HFFc6 (cell line): ENCODE measurements at regions not wholly inside any gene's neighbourhood (a gene's known extent, or its start where the extent isn't known, plus 50 kb on each side); places are given as distances from the start of the nearest gene placed in this dataset.
A peak's percentile ranks its signal among the peaks of the same experiment; 100 is the strongest.
"Not testable (repeated sequence)": the region's sequence is repeated elsewhere in the genome, so short reads cannot be mapped to it uniquely, and the experiment has no call there.

Experiments used
- DNase-seq: peaks from one replicate; pipeline ENCODE4 v3.0.0-alpha.2; 2018
- H3K27ac Mint-ChIP-seq: 2 replicates; pipeline ENCODE4 v1.8.0; 2020; ENCODE audit warnings: mild to moderate bottlenecking, mixed read lengths
- H3K27me3 Mint-ChIP-seq: 2 replicates; pipeline ENCODE4 v1.8.0; 2021; ENCODE audit warnings: mild to moderate bottlenecking, moderate library complexity, mixed read lengths; ENCODE audit not compliant: insufficient read depth
- H3K36me3 Mint-ChIP-seq: 2 replicates; pipeline ENCODE4 v1.8.0; 2021; ENCODE audit warnings: low read depth, mixed read lengths
- H3K4me1 Mint-ChIP-seq: 2 replicates; pipeline ENCODE4 v1.8.0; 2020; ENCODE audit warnings: low read depth, mixed read lengths
- H3K4me3 Mint-ChIP-seq: 2 replicates; pipeline ENCODE4 v1.8.0; 2020; ENCODE audit warnings: mild to moderate bottlenecking, moderate library complexity, mixed read lengths
- H3K9me3 Mint-ChIP-seq: 2 replicates; pipeline ENCODE4 v1.8.0; 2020; ENCODE audit warnings: mild to moderate bottlenecking, mixed read lengths
- TF ChIP-seq, protein P1 (sequence below): fragments of 200-600 bp; sonication (generic); IDR thresholded peaks from 2 replicates; pipeline ENCODE4 v1.5.0; 2021; ENCODE audit warnings: antibody characterized with exemption, mild to moderate bottlenecking

DNA sequence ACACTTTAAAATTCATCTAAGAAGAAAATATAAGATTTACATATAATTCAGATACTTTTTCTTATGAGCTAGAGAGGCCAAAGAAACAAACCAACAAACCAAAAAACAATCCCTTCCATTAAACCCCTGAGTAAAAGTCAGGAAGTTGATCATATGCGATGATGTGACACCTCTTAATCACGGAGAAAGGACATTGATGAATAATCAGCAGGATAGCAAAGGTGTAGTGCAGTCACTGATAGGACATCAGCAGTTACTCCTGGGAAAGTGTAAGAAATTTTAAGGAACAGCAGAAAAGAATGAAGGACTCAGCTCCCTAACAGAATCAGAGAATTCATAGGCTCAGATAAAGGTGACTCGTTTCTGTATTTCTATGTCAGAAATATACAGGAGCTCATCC is 202.4 kb upstream of the EDNRB start:
- Mint-ChIP-seq H3K9me3 (no peaks in the 10 kb centered on the region), H3K27ac (no peak overlapping the region), H3K36me3 (no peaks in the 10 kb centered on the region), H3K4me1 (peaks cover 13% of the 10 kb centered on the region), H3K27me3 (peaks cover 4% of the 10 kb centered on the region), H3K4me3 (peak overlapping the region; percentile 42; the same call in 1 of the 2 replicates)
- TF ChIP-seq, protein P1, sequence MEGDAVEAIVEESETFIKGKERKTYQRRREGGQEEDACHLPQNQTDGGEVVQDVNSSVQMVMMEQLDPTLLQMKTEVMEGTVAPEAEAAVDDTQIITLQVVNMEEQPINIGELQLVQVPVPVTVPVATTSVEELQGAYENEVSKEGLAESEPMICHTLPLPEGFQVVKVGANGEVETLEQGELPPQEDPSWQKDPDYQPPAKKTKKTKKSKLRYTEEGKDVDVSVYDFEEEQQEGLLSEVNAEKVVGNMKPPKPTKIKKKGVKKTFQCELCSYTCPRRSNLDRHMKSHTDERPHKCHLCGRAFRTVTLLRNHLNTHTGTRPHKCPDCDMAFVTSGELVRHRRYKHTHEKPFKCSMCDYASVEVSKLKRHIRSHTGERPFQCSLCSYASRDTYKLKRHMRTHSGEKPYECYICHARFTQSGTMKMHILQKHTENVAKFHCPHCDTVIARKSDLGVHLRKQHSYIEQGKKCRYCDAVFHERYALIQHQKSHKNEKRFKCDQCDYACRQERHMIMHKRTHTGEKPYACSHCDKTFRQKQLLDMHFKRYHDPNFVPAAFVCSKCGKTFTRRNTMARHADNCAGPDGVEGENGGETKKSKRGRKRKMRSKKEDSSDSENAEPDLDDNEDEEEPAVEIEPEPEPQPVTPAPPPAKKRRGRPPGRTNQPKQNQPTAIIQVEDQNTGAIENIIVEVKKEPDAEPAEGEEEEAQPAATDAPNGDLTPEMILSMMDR = no peak
- no peak for DNase-seq

DNA sequence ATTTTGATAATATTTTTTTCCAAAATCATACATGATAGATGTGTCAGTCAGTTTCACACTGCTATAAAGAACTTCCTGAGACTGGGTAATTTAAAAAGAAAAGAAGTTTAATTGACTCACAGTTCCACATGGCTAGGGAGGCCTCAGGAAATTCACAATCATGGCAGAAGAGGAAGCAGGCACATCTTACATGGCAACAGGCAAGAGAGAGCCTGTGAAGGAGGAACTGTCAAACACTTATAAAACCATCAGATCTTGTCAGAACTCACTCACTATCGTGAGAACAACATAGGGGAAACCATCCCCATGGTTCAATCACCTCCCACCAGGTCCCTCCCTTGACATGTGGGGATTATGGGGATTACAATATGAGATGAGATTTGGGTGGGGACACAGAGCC is 201.5 kb upstream of the EDNRB start:
- H3K4me3 Mint-ChIP-seq, DNase-seq, H3K27ac Mint-ChIP-seq, H3K27me3 Mint-ChIP-seq, H3K9me3 Mint-ChIP-seq, H3K36me3 Mint-ChIP-seq: not testable (repeated sequence)
- peaks cover 13% of the 10 kb centered on the region for H3K4me1 Mint-ChIP-seq

DNA sequence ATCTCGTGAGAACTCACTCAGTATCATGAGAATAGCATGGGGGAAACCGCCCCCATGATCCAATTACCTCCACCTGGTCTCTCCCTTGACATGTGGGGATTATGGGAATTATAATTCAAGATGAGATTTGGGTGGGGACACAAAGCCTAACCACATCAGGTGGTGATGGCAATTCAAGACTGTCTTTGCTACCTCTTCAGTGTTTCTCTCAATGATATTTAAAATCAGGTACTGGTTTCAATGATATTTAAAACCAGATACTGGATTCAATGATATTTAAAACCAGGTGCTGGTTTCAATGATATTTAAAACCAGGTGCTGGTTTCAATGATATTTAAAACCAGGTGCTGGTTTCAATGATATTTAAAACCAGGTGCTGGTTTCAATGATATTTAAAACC is 198.4 kb upstream of the EDNRB start:
- H3K9me3 Mint-ChIP-seq, H3K27ac Mint-ChIP-seq, H3K27me3 Mint-ChIP-seq, H3K36me3 Mint-ChIP-seq, DNase-seq, H3K4me3 Mint-ChIP-seq: not testable (repeated sequence)
- peaks cover 13% of the 10 kb centered on the region for H3K4me1 Mint-ChIP-seq

DNA sequence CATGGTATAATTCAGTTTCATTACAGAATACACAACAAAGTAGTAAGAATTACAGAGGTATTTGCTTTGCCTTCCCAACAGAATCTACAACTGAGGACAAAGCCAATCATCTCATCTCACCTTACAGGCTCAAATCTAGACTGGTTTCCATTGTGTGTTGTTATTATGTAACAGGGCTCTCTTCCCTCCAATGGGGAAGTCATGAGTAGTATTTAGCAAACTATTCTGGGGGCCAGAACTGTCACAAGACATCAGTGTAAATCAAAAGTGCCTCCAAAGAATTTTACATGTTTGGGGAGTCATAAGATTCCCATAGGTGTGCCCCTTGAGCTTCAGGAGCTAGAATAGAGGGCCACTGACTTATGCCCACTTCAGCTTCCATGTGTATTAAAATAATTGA is 187.0 kb upstream of the EDNRB start:
- Mint-ChIP-seq H3K36me3 (no peaks in the 10 kb centered on the region), H3K27ac (no peak overlapping the region), H3K9me3 (no peaks in the 10 kb centered on the region), H3K4me1 (peaks cover 27% of the 10 kb centered on the region), H3K27me3 (no peaks in the 10 kb centered on the region; the same call in 1 of the 2 replicates), H3K4me3 (no peak overlapping the region)
- no peak for DNase-seq
- TF ChIP-seq, protein P1 = no peak

DNA sequence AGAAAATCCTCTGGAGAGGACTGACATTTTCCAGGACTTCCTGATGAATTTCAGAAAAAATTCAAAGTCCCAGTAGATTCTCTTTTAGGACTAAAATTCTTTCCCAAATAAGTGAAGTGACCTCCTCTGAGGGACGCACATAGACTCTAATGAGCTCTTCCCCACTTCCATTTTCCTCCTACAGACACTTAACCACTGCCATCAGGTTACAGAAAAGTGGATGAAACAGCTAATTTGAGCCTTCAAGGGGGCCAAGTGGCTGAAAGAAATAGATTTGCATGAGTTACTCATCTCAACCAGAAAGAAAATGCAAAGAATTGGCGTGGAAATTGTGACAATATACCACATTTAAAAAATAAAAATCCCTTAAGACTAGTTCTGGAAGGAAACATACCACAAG is 185.3 kb upstream of the EDNRB start:
- H3K4me1 Mint-ChIP-seq = peaks cover 32% of the 10 kb centered on the region
- H3K9me3 Mint-ChIP-seq = no peaks in the 10 kb centered on the region
- TF ChIP-seq, protein P1 = no peak

DNA sequence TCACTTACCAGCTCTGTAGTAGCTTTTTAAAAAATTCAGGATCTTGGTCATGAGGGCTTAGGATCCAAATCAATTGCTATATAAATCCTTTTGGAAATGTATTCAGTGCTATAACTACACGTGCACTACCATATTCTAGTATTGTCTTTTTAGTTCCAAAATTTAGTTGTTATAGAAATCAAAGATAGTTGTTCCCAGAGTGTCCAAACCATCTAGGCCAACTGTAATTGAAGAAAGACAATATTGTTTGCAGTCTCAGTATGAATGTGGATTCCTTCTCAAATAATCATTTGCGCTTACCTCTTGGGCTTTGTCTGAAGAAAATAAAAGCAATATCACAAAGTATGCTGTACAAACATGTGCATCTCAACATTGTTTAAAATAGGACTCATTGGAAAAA is 184.1 kb upstream of the EDNRB start:
- H3K4me3 Mint-ChIP-seq = no peak overlapping the region
- peaks cover 32% of the 10 kb centered on the region for H3K4me1 Mint-ChIP-seq
- no peaks in the 10 kb centered on the region; the same call in 1 of the 2 replicates for H3K27me3 Mint-ChIP-seq
- TF ChIP-seq, protein P1 = no peak
- DNase-seq = no peak
- no peaks in the 10 kb centered on the region for H3K9me3 Mint-ChIP-seq
- H3K36me3 Mint-ChIP-seq = no peaks in the 10 kb centered on the region
- H3K27ac Mint-ChIP-seq = peak overlapping the region; percentile 68

More for the DNA sequence above, 185.3 kb upstream of the EDNRB start:
- no peaks in the 10 kb centered on the region for H3K36me3 Mint-ChIP-seq
- H3K27me3 Mint-ChIP-seq = no peaks in the 10 kb centered on the region; the same call in 1 of the 2 replicates
- no peak overlapping the region for H3K27ac Mint-ChIP-seq
- no peak overlapping the region for H3K4me3 Mint-ChIP-seq
- no peak for DNase-seq
